ENCODE measurements at regions not wholly inside any gene's neighbourhood (a gene's known extent, or its start where the extent isn't known, plus 50 kb on each side); places are given as distances from the start of the nearest gene placed in this dataset.

- TF ChIP-seq POLR2AphosphoS5 (IDR thresholded peaks at IDR 0.05; ENCODE audit: low read depth, low read length) (no peak), FOXP2 (optimal IDR thresholded peaks at IDR 0.05; ENCODE audit: borderline replicate concordance, extremely low read depth, extremely low read length, insufficient read depth) (no peak)
Observed at GRCh38 chr22:27641049-27641795, 160.3 kb downstream of the MN1 start.

GRCh38 chr22:27642104-27642800, 159.3 kb downstream of the MN1 start:
- TF ChIP-seq SIN3A (IDR thresholded peaks at IDR 0.05; ENCODE audit: borderline replicate concordance, insufficient read depth, low read length) = no peak
- TF ChIP-seq TAF1 (IDR thresholded peaks at IDR 0.05; ENCODE audit: borderline replicate concordance, insufficient read depth, low read length) = no peak
- no peak for TF ChIP-seq POLR2AphosphoS5 (IDR thresholded peaks at IDR 0.05; ENCODE audit: low read depth, low read length)
- no peak for TF ChIP-seq REST (IDR thresholded peaks at IDR 0.05; ENCODE audit: insufficient read depth in 1 of 2, low read depth in 2 of 2, low read length in 2 of 2)
- no peak for TF ChIP-seq FOXP2 (optimal IDR thresholded peaks at IDR 0.05; ENCODE audit: borderline replicate concordance, extremely low read depth, extremely low read length, insufficient read depth)

- TF ChIP-seq REST (IDR thresholded peaks at IDR 0.05; ENCODE audit: insufficient read depth in 1 of 2, low read depth in 2 of 2, low read length in 2 of 2) (no peak), TAF1 (IDR thresholded peaks at IDR 0.05; ENCODE audit: borderline replicate concordance, insufficient read depth, low read length) (no peak), POLR2AphosphoS5 (IDR thresholded peaks at IDR 0.05; ENCODE audit: low read depth, low read length) (no peak), FOXP2 (optimal IDR thresholded peaks at IDR 0.05; ENCODE audit: borderline replicate concordance, extremely low read depth, extremely low read length, insufficient read depth) (no peak), SIN3A (IDR thresholded peaks at IDR 0.05; ENCODE audit: borderline replicate concordance, insufficient read depth, low read length) (no peak)
Observed at GRCh38 chr22:27643907-27644306, 157.6 kb downstream of the MN1 start.

GRCh38 chr22:27644566-27644965, 157.0 kb downstream of the MN1 start:
- TF ChIP-seq POLR2AphosphoS5 (IDR thresholded peaks at IDR 0.05; ENCODE audit: low read depth, low read length) = no peak
- no peak for TF ChIP-seq FOXP2 (optimal IDR thresholded peaks at IDR 0.05; ENCODE audit: borderline replicate concordance, extremely low read depth, extremely low read length, insufficient read depth)
- no peak for TF ChIP-seq REST (IDR thresholded peaks at IDR 0.05; ENCODE audit: insufficient read depth in 1 of 2, low read depth in 2 of 2, low read length in 2 of 2)
- TF ChIP-seq TAF1 (IDR thresholded peaks at IDR 0.05; ENCODE audit: borderline replicate concordance, insufficient read depth, low read length) = no peak
- TF ChIP-seq SIN3A (IDR thresholded peaks at IDR 0.05; ENCODE audit: borderline replicate concordance, insufficient read depth, low read length) = no peak

- TF ChIP-seq SIN3A (IDR thresholded peaks at IDR 0.05; ENCODE audit: borderline replicate concordance, insufficient read depth, low read length) = no peak
- no peak for TF ChIP-seq REST (IDR thresholded peaks at IDR 0.05; ENCODE audit: insufficient read depth in 1 of 2, low read depth in 2 of 2, low read length in 2 of 2)
- TF ChIP-seq FOXP2 (optimal IDR thresholded peaks at IDR 0.05; ENCODE audit: borderline replicate concordance, extremely low read depth, extremely low read length, insufficient read depth) = no peak
- no peak for TF ChIP-seq POLR2AphosphoS5 (IDR thresholded peaks at IDR 0.05; ENCODE audit: low read depth, low read length)
- no peak for TF ChIP-seq TAF1 (IDR thresholded peaks at IDR 0.05; ENCODE audit: borderline replicate concordance, insufficient read depth, low read length)
Observed at GRCh38 chr22:27647540-27647939, 154.0 kb downstream of the MN1 start.

Measured in PFSK-1 (cell line).